ENCODE measurements at regions not wholly inside any gene's neighbourhood (a gene's known extent, or its start where the extent isn't known, plus 50 kb on each side); places are given as distances from the start of the nearest gene placed in this dataset.
"Not testable (repeated sequence)": the region's sequence is repeated elsewhere in the genome, so short reads cannot be mapped to it uniquely, and the experiment has no call there.

DNA sequence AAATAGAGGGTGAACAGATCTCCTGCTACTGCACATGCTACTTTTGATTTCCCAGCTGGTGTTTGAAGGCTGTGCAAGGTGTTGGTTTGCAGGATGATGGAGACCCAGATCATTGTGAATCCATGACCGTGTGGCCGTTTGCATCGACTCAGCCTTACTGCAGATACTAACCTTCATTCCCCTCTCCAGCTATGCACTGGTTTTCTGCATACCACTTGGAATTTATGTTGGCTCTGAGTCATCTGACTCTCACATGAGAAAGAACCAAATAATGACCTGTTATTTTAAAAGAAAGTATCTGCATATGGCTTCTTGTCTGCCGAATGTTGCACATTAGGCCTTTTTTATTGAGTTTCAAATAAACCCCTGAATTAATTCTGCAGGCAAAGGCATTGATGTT is 144.9 kb upstream of the PRKX start:
- TF ChIP-seq CTCF (IDR thresholded peaks at IDR 0.05; ENCODE audit: low read length); EZH2 (IDR thresholded peaks at IDR 0.05; ENCODE audit: borderline replicate concordance, low read length): not testable (repeated sequence)

Measured in OCI-LY1 (cell line).